Neutrophil (primary cell): ENCODE measurements at regions not wholly inside any gene's neighbourhood (a gene's known extent, or its start where the extent isn't known, plus 50 kb on each side); places are given as distances from the start of the nearest gene placed in this dataset.

ENCODE experiments used
- H3K27ac ChIP-seq: fragments of 200-600 bp; sonication (generic); 2 replicates; pipeline ENCODE4 v1.5.1; 2016; ENCODE audit warnings: mild to moderate bottlenecking, moderate library complexity
- H3K27me3 ChIP-seq: fragments of 200-600 bp; sonication (generic); 2 replicates; pipeline ENCODE4 v1.6.0; 2016; ENCODE audit warnings: mild to moderate bottlenecking
- H3K36me3 ChIP-seq: fragments of 200-600 bp; sonication (generic); 2 replicates; pipeline ENCODE4 v1.5.1; 2017
- H3K4me1 ChIP-seq, 2 experiments: fragments of 200-600 bp in 1 of 2; sonication (generic) in 1 of 2; 1 replicate in 1 of 2; 2 replicates in 1 of 2; pipeline versions ENCODE4 v1.5.1 to v1.6.1; 2013 to 2016; ENCODE audit warnings: low read depth in 1 of 2, low read length in 1 of 2, mild to moderate bottlenecking in 1 of 2, moderate library complexity in 1 of 2; ENCODE audit not compliant: control insufficient read depth in 1 of 2, insufficient read depth in 1 of 2
- H3K4me3 ChIP-seq, 2 experiments: fragments of 200-600 bp in 1 of 2; sonication (generic) in 1 of 2; 1 replicate in 1 of 2; 2 replicates in 1 of 2; pipeline ENCODE4 v1.5.1; 2013 to 2016; ENCODE audit warnings: low read depth in 1 of 2, low read length in 1 of 2, mild to moderate bottlenecking in 1 of 2, moderate library complexity in 1 of 2
- H3K9me3 ChIP-seq: fragments of 200-600 bp; sonication (generic); 2 replicates; pipeline ENCODE4 v1.5.1; 2016
- TF ChIP-seq, protein P1 (sequence below): fragments of 200-600 bp; sonication (generic); IDR thresholded peaks from 2 replicates; pipeline ENCODE4 v1.5.1; 2016; ENCODE audit warnings: antibody characterized with exemption

GRCh38 chr1:5272325-5272724 lies 617.9 kb downstream of the AJAP1 start:
- H3K4me1 ChIP-seq: no peaks in the 10 kb centered on the region
- TF ChIP-seq, protein P1, sequence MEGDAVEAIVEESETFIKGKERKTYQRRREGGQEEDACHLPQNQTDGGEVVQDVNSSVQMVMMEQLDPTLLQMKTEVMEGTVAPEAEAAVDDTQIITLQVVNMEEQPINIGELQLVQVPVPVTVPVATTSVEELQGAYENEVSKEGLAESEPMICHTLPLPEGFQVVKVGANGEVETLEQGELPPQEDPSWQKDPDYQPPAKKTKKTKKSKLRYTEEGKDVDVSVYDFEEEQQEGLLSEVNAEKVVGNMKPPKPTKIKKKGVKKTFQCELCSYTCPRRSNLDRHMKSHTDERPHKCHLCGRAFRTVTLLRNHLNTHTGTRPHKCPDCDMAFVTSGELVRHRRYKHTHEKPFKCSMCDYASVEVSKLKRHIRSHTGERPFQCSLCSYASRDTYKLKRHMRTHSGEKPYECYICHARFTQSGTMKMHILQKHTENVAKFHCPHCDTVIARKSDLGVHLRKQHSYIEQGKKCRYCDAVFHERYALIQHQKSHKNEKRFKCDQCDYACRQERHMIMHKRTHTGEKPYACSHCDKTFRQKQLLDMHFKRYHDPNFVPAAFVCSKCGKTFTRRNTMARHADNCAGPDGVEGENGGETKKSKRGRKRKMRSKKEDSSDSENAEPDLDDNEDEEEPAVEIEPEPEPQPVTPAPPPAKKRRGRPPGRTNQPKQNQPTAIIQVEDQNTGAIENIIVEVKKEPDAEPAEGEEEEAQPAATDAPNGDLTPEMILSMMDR: no peak
- no peak overlapping the region for H3K4me3 ChIP-seq
- no peaks in the 10 kb centered on the region for H3K36me3 ChIP-seq
- no peaks in the 10 kb centered on the region for H3K9me3 ChIP-seq
- H3K27me3 ChIP-seq: no peaks in the 10 kb centered on the region
- H3K27ac ChIP-seq: no peak overlapping the region

GRCh38 chr1:5271264-5271663 lies 616.9 kb downstream of the AJAP1 start:
- Histone ChIP-seq H3K9me3 (no peaks in the 10 kb centered on the region), H3K4me1 (no peaks in the 10 kb centered on the region), H3K27ac (no peak overlapping the region), H3K4me3 (no peak overlapping the region), H3K27me3 (no peaks in the 10 kb centered on the region), H3K36me3 (no peaks in the 10 kb centered on the region)
- TF ChIP-seq, protein P1: no peak

DNA sequence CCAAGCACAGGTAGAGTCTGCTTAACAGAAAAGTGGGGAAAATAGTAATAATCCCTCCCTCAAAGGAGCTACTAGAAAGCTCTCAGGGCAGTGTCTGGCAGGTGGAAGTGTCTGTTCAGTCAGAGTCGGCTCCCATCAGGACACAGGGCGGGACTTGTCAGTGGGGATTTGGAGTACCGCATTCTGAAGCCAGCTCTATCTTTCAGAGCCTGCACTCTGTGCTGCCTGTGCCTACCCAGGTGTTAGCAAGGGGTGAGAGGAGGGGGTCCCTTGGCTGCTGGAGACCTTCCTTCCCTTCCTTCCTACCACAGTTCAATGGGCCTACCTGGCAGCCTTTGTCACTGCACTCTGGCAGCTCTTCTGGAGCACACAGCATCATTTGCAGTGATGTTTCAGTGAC lies 615.5 kb downstream of the AJAP1 start:
- Histone ChIP-seq H3K27me3 (no peaks in the 10 kb centered on the region), H3K4me1 (no peaks in the 10 kb centered on the region), H3K4me3 (no peak overlapping the region), H3K27ac (no peak overlapping the region), H3K36me3 (no peaks in the 10 kb centered on the region), H3K9me3 (no peaks in the 10 kb centered on the region)
- TF ChIP-seq, protein P1: no peak

DNA sequence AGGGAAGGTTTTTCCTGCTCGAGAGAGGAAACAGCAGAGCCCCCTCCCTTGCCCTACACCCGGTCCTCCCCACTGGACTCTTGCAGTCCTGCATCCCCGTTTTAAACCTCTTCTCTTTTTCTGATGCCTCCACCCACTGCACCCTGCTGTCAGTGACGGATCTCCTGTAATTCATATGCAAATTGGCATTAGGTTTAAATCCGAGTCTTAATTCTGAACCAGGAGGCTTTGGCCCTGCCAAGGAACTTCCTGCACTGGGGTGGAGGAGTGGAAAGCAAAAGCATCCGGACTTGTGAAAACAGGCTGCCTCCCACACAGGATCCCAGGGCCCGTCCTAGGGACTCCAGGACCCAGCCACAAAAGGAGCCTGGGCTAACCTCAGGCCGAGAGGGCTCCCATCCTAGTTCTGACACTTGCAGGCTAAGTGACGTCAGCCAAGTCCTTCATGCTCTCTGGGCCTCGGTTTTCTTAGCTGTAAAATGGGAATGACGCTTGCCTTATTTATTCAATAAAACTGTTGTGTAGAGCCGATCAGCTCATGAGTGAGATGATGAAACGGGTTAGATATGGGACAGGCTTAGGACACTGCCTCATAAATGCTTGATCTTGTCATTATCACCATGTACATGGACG lies 613.3 kb downstream of the AJAP1 start:
- Histone ChIP-seq H3K27me3 (no peaks in the 10 kb centered on the region), H3K4me1 (no peaks in the 10 kb centered on the region), H3K27ac (no peak overlapping the region), H3K4me3 (no peak overlapping the region), H3K9me3 (no peaks in the 10 kb centered on the region), H3K36me3 (no peaks in the 10 kb centered on the region)
- TF ChIP-seq, protein P1: no peak

DNA sequence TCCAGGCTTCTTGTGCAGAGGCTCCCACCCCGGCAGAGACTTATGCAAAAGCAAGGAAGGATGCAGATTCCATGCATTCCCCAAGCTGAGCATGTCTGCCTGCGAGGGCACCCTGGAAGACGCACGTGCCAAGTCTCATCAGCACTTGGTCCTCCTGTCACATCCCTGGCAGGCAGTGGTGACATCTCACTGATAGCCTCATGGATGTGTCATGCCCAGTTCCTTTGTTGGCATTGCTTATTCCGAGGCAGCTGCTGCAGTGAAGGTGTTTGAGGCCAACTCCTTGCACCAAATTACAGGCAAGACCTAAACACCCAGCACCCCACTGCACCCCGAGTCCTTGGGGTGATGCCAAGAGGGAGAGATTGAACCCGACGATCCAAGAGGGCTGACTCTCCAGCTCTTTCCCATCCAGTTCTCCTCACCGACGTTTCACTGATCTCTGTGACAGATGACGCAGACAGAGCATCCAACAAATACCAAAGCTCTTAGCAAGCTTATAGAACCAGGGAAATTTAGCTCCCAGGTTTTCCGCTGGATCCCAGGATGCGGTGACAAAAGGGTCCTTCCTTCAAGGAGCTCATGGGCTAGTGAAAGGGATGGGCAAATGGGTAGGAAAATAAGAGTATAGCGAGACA lies 611.1 kb downstream of the AJAP1 start:
- H3K4me1 ChIP-seq: no peaks in the 10 kb centered on the region
- H3K9me3 ChIP-seq: no peaks in the 10 kb centered on the region
- no peak overlapping the region for H3K27ac ChIP-seq
- TF ChIP-seq, protein P1: no peak
- no peaks in the 10 kb centered on the region for H3K36me3 ChIP-seq
- H3K27me3 ChIP-seq: no peaks in the 10 kb centered on the region
- no peak overlapping the region for H3K4me3 ChIP-seq
